HCT116 (cell line): ENCODE measurements at regions not wholly inside any gene's neighbourhood (a gene's known extent, or its start where the extent isn't known, plus 50 kb on each side); places are given as distances from the start of the nearest gene placed in this dataset.

ENCODE experiments used
- ATAC-seq: fragments of 200-7000 bp; cut with Tn5 transposase; 2 replicates; pipeline ENCODE4 v1.9.1; 2020; ENCODE audit warnings: mild to moderate bottlenecking, moderate library complexity
- BruUV-seq: library from RNA; stranded (reverse); fragments of 400-500 nt; replicated peaks from 2 replicates; lab custom pipeline; 2021; lab: Mats Ljungman, UMichigan
- CTCF ChIA-PET: fragments of 300-600 bp; sonication (Branson Sonifier 250); formaldehyde crosslinking; loops from one replicate; lab custom pipeline; 2021; ENCODE audit warnings: antibody characterized with exemption; lab: Charles Lee
- POLR2A ChIA-PET: fragments of 300-600, 350-600 bp; sonication (Branson Sonifier 250); formaldehyde crosslinking; loops from one replicate; lab custom pipeline; 2021; ENCODE audit warnings: antibody characterized with exemption; lab: Charles Lee
- RAD21 ChIA-PET, 2 experiments: fragments of 300-600 bp; sonication (Branson Sonifier 250); formaldehyde crosslinking; loops; one replicate each; lab custom pipeline; 2023; ENCODE audit warnings: low total read pairs in 2 of 2; ENCODE audit not compliant: uncharacterized antibody in 2 of 2, unreplicated experiment in 2 of 2, low non-redundant PET in 1 of 2; lab: Charles Lee
- DNase-seq: peaks from one replicate; pipeline ENCODE4 v3.0.0-alpha.2; 2010; ENCODE audit warnings: low read depth, low spot score
- H2AFZ ChIP-seq: fragments of 200-600 bp; shearing (Covaris generic), sonication (generic); 2 replicates; pipeline ENCODE4 v1.6.1; 2017; ENCODE audit warnings: low read depth, mixed run types, mixed read lengths, antibody characterized with exemption, low read length; ENCODE audit not compliant: poor library complexity, severe bottlenecking
- H3K27ac ChIP-seq: 2 replicates; pipeline ENCODE4 v1.5.1; 2012; ENCODE audit warnings: low read depth, low read length
- H3K27me3 ChIP-seq: fragments of 200-600 bp; sonication (generic); 2 replicates; pipeline ENCODE4 v1.6.1; 2016; ENCODE audit warnings: mixed run types, low read length, mixed read lengths; ENCODE audit not compliant: insufficient read depth
- H3K36me3 ChIP-seq, 2 experiments: fragments of 200-500 bp in 1 of 2; fragments of 200-600 bp in 1 of 2; sonication (Bioruptor generic) in 1 of 2; sonication (generic) in 1 of 2; 2 replicates each; pipeline versions ENCODE4 v1.5.1 to v1.6.1; 2014 to 2016; ENCODE audit warnings: low read length in 2 of 2, inconsistent platforms in 1 of 2, mixed read lengths in 1 of 2, mixed run types in 1 of 2; ENCODE audit not compliant: insufficient read depth in 2 of 2, control insufficient read depth in 1 of 2
- H3K4me1 ChIP-seq, 2 experiments: fragments of 200-600 bp in 1 of 2; sonication (generic) in 1 of 2; 2 replicates each; pipeline versions ENCODE4 v1.5.1 to v1.6.1; 2012 to 2017; ENCODE audit warnings: low read length in 2 of 2, inconsistent platforms in 1 of 2, mild to moderate bottlenecking in 1 of 2, mixed read lengths in 1 of 2, mixed run types in 1 of 2, moderate library complexity in 1 of 2; ENCODE audit not compliant: insufficient read depth in 2 of 2, control insufficient read depth in 1 of 2
- H3K4me2 ChIP-seq: fragments of 200-600 bp; sonication (generic); 2 replicates; pipeline ENCODE4 v1.6.1; 2017; ENCODE audit warnings: mixed run types, low read length, mixed read lengths
- H3K4me3 ChIP-seq, 2 experiments: fragments of 200-600 bp in 1 of 2; sonication (generic) in 1 of 2; replicated peaks in 1 of 2; 2 replicates each; pipeline ENCODE4 v1.5.1; 2011 to 2016; ENCODE audit warnings: low read length in 2 of 2, control low read depth in 1 of 2, low read depth in 1 of 2, mild to moderate bottlenecking in 1 of 2, mixed read lengths in 1 of 2, mixed run types in 1 of 2
- H3K79me2 ChIP-seq: fragments of 200-600 bp; sonication (generic); 2 replicates; pipeline ENCODE4 v1.6.1; 2017; ENCODE audit warnings: mild to moderate bottlenecking, mixed run types, low read length, moderate library complexity, mixed read lengths; ENCODE audit not compliant: insufficient read depth
- H3K9ac ChIP-seq: fragments of 200-600 bp; sonication (generic); 2 replicates; pipeline ENCODE4 v1.6.1; 2016; ENCODE audit warnings: low read length, mixed read lengths
- H3K9me2 ChIP-seq: fragments of 200-600 bp; sonication (generic), shearing (Covaris generic); 2 replicates; pipeline ENCODE4 v1.6.1; 2017; ENCODE audit warnings: mixed run types, mild to moderate bottlenecking, moderate library complexity; ENCODE audit not compliant: insufficient read depth
- H3K9me3 ChIP-seq, 2 experiments: fragments of 200-500 bp in 1 of 2; fragments of 200-600 bp in 1 of 2; sonication (Bioruptor generic) in 1 of 2; sonication (generic) in 1 of 2; 2 replicates each; pipeline ENCODE4 v1.6.1; 2014 to 2017; ENCODE audit warnings: low read length in 2 of 2, mixed read lengths in 2 of 2, inconsistent platforms in 1 of 2, low read depth in 1 of 2, mild to moderate bottlenecking in 1 of 2, mixed run types in 1 of 2, moderate library complexity in 1 of 2; ENCODE audit not compliant: control insufficient read depth in 1 of 2, insufficient read depth in 1 of 2
- H4K20me1 ChIP-seq: fragments of 200-600 bp; sonication (generic), shearing (Covaris generic); 2 replicates; pipeline ENCODE4 v1.6.1; 2017; ENCODE audit warnings: mixed run types, mild to moderate bottlenecking, moderate library complexity; ENCODE audit not compliant: insufficient read depth
- ATF3 ChIP-seq: IDR thresholded peaks from 2 replicates; pipeline ENCODE4 v1.6.1; 2012
- CEBPB ChIP-seq: IDR thresholded peaks from 2 replicates; pipeline ENCODE4 v1.6.1; 2012; ENCODE audit warnings: low read depth
- CTCF ChIP-seq, 3 experiments: fragments of 200-600 bp in 1 of 3; sonication (generic) in 1 of 3; IDR thresholded peaks in 2 of 3; conservative IDR thresholded peaks in 1 of 3; 2 replicates each; pipeline ENCODE4 v1.5.1; 2012 to 2017; ENCODE audit warnings: low read depth in 2 of 3, low read length in 2 of 3, antibody characterized with exemption in 1 of 3, borderline replicate concordance in 1 of 3, control low read depth in 1 of 3, mild to moderate bottlenecking in 1 of 3, mixed read lengths in 1 of 3, mixed run types in 1 of 3, moderate library complexity in 1 of 3; ENCODE audit not compliant: insufficient read depth in 1 of 3
- EGR1 ChIP-seq: IDR thresholded peaks from 2 replicates; pipeline ENCODE4 v1.6.1; 2012; ENCODE audit warnings: low read depth
- ELF1 ChIP-seq: IDR thresholded peaks from 2 replicates; pipeline ENCODE4 v1.6.1; 2012; ENCODE audit warnings: low read depth, borderline replicate concordance
- EZH2 ChIP-seq: fragments of 200-600 bp; sonication (generic); IDR thresholded peaks from 2 replicates; pipeline ENCODE4 v1.6.1; 2017; ENCODE audit warnings: antibody characterized with exemption, mixed run types
- EZH2phosphoT487 ChIP-seq: fragments of 200-600 bp; IDR thresholded peaks from 2 replicates; pipeline ENCODE4 v1.6.1; 2018; ENCODE audit warnings: antibody characterized with exemption, borderline replicate concordance
- FOSL1 ChIP-seq: IDR thresholded peaks from 2 replicates; pipeline ENCODE4 v1.6.1; 2012; ENCODE audit warnings: low read depth
- JUND ChIP-seq: IDR thresholded peaks from 2 replicates; pipeline ENCODE4 v1.6.1; 2012
- POLR2A ChIP-seq: IDR thresholded peaks from 2 replicates; pipeline ENCODE4 v1.7.0; 2011; ENCODE audit warnings: borderline replicate concordance; ENCODE audit not compliant: insufficient read depth, insufficient read length; ENCODE audit errors: extremely low read depth
- POLR2AphosphoS5 ChIP-seq: IDR thresholded peaks from 2 replicates; pipeline ENCODE4 v1.6.1; 2011; ENCODE audit warnings: mild to moderate bottlenecking, low read depth, low read length, moderate library complexity
- RAD21 ChIP-seq: IDR thresholded peaks from 2 replicates; pipeline ENCODE4 v1.6.1; 2012; ENCODE audit warnings: low read depth, mild to moderate bottlenecking
- SIN3A ChIP-seq: IDR thresholded peaks from 2 replicates; pipeline ENCODE4 v1.6.1; 2012; ENCODE audit warnings: low read depth
- SP1 ChIP-seq: IDR thresholded peaks from 2 replicates; pipeline ENCODE4 v1.6.1; 2012; ENCODE audit warnings: low read depth
- SRF ChIP-seq: IDR thresholded peaks from 2 replicates; pipeline ENCODE4 v1.6.1; 2012; ENCODE audit warnings: low read depth
- TCF7L2 ChIP-seq: IDR thresholded peaks from 2 replicates; pipeline ENCODE4 v1.7.0; 2011; ENCODE audit warnings: borderline replicate concordance, inconsistent platforms; ENCODE audit not compliant: insufficient read depth, insufficient read length; ENCODE audit errors: extremely low read depth
- ZBTB33 ChIP-seq: IDR thresholded peaks from 2 replicates; pipeline ENCODE4 v1.6.1; 2011; ENCODE audit warnings: mild to moderate bottlenecking, low read length, moderate library complexity; ENCODE audit not compliant: insufficient replicate concordance; ENCODE audit errors: extremely low read depth
- ZFX ChIP-seq: fragments of 450-650 bp; IDR thresholded peaks from 2 replicates; pipeline ENCODE4 v1.6.1; 2017
- intact Hi-C: fragments of 100-400 bp; cut with micrococcal nuclease; formaldehyde crosslinking; loops from 2 replicates; pipeline ENCODE4 v1.10.0; 2022

GRCh38 chr6:168856914-168857313 lies 396.7 kb downstream of the THBS2 start:
- no peak for TF ChIP-seq POLR2A
- TF ChIP-seq FOSL1 = no peak
- no peak for TF ChIP-seq JUND
- no peak for TF ChIP-seq CTCF (IDR thresholded peaks at IDR 0.05 in 2 of 3, conservative IDR thresholded peaks at IDR 0.05 in 1 of 3; ENCODE audit: borderline replicate concordance in 1 of 3, insufficient read depth in 1 of 3, low read depth in 2 of 3, low read length in 2 of 3)
- no peak for TF ChIP-seq SRF
- TF ChIP-seq ZFX = no peak
- TF ChIP-seq TCF7L2 = no peak
- TF ChIP-seq EZH2 = no peak
- TF ChIP-seq CEBPB = no peak
- TF ChIP-seq ELF1 = no peak
- no peak for TF ChIP-seq EZH2phosphoT487
- no peak for TF ChIP-seq ZBTB33
- TF ChIP-seq ATF3 = no peak
- no peak for TF ChIP-seq RAD21
- TF ChIP-seq POLR2AphosphoS5 = no peak
- no peak for TF ChIP-seq SP1
- TF ChIP-seq EGR1 = no peak
- TF ChIP-seq SIN3A = no peak
- POLR2A ChIA-PET = no interaction called here
- H3K4me3 ChIP-seq = no peak overlapping the region
- no peaks in the 10 kb centered on the region for H3K9me2 ChIP-seq
- H3K27me3 ChIP-seq = no peaks in the 10 kb centered on the region
- H3K36me3 ChIP-seq = no peaks in the 10 kb centered on the region
- H3K27ac ChIP-seq = no peak overlapping the region
- RAD21 ChIA-PET = no interaction called here
- H2AFZ ChIP-seq = no peak overlapping the region
- ATAC-seq = no peak
- H3K9me3 ChIP-seq = no peaks in the 10 kb centered on the region
- no peak overlapping the region for H3K9ac ChIP-seq
- no peaks in the 10 kb centered on the region for H3K4me1 ChIP-seq
- BruUV-seq = no TSS peak
- H4K20me1 ChIP-seq = no peaks in the 10 kb centered on the region
- intact Hi-C loops = no loop called here
- no peak for DNase-seq
- H3K79me2 ChIP-seq = no peaks in the 10 kb centered on the region
- CTCF ChIA-PET = no interaction called here
- H3K4me2 ChIP-seq = no peak overlapping the region
